B cell (primary cell): ENCODE measurements at regions not wholly inside any gene's neighbourhood (a gene's known extent, or its start where the extent isn't known, plus 50 kb on each side); places are given as distances from the start of the nearest gene placed in this dataset.

Experiments used
- EZH2 ChIP-seq: IDR thresholded peaks from 2 replicates; pipeline ENCODE4 v1.6.1; 2012; ENCODE audit warnings: borderline replicate concordance, low read depth, mild to moderate bottlenecking, moderate library complexity, low read length; ENCODE audit not compliant: insufficient read depth, poor library complexity, severe bottlenecking
- TF ChIP-seq, protein P1 (sequence below): fragments of 200-600 bp; IDR thresholded peaks from one replicate; pipeline ENCODE4 v1.8.0; 2022; ENCODE audit warnings: antibody characterized with exemption, mild to moderate bottlenecking

DNA sequence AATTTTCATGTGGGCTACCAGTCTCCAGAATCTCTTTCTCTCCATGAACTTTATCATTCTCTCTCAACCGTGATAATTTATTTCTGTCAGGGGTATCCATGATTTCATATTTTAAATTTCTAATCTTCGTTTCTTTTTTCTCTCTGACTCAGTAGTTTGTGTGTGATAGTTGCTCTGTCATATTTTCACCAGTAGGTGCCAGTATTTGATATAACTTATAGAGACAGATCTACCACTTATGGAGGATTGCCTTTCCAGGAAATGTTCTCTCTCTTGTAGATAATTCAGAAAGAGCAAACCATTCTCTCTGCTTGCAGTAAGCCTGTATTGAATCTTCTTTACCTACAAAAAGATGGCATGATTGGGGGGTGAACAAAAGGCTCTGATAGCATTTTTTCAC is 79.3 kb upstream of the DYNLT3 start:
- TF ChIP-seq, protein P1, sequence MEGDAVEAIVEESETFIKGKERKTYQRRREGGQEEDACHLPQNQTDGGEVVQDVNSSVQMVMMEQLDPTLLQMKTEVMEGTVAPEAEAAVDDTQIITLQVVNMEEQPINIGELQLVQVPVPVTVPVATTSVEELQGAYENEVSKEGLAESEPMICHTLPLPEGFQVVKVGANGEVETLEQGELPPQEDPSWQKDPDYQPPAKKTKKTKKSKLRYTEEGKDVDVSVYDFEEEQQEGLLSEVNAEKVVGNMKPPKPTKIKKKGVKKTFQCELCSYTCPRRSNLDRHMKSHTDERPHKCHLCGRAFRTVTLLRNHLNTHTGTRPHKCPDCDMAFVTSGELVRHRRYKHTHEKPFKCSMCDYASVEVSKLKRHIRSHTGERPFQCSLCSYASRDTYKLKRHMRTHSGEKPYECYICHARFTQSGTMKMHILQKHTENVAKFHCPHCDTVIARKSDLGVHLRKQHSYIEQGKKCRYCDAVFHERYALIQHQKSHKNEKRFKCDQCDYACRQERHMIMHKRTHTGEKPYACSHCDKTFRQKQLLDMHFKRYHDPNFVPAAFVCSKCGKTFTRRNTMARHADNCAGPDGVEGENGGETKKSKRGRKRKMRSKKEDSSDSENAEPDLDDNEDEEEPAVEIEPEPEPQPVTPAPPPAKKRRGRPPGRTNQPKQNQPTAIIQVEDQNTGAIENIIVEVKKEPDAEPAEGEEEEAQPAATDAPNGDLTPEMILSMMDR = peak; percentile 14
- no peak for TF ChIP-seq EZH2
